Choroid plexus epithelial cell (primary cell): ENCODE measurements at regions not wholly inside any gene's neighbourhood (a gene's known extent, or its start where the extent isn't known, plus 50 kb on each side); places are given as distances from the start of the nearest gene placed in this dataset.

Experiments used
- DNase-seq: peaks from one replicate; pipeline ENCODE4 v3.0.0-alpha.2; 2010; ENCODE audit warnings: low read depth
- H3K4me3 ChIP-seq: 2 replicates; pipeline ENCODE4 v1.5.1; 2011; ENCODE audit warnings: low read depth, mild to moderate bottlenecking, control low read depth, low read length, moderate library complexity
- TF ChIP-seq, protein P1 (sequence below): conservative IDR thresholded peaks from 2 replicates; pipeline ENCODE4 v1.5.1; 2011; ENCODE audit warnings: low read depth, mild to moderate bottlenecking, control low read depth, inconsistent platforms, low read length, moderate library complexity

DNA sequence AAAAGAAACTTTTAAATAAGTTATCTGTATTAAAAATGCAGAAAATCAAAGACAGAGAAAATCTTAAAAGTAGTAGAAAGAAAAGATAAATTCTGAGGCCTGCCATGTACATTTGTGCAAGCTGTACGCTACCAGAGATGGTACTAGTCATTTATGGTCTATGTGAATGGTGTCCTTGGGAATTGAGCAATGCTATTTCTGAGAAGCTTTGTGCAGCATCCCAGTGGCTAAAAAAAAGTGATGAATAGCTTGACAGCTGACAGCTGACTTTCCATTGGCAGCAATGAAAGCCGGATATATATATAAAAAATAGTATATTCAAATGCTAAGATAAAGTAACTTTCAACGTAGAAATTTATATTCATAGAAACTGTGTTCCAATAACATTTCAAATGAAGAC lies 58.8 kb upstream of the KCTD3 start:
- DNase-seq: no peak

More for the DNA sequence above, 58.8 kb upstream of the KCTD3 start:
- TF ChIP-seq, protein P1, sequence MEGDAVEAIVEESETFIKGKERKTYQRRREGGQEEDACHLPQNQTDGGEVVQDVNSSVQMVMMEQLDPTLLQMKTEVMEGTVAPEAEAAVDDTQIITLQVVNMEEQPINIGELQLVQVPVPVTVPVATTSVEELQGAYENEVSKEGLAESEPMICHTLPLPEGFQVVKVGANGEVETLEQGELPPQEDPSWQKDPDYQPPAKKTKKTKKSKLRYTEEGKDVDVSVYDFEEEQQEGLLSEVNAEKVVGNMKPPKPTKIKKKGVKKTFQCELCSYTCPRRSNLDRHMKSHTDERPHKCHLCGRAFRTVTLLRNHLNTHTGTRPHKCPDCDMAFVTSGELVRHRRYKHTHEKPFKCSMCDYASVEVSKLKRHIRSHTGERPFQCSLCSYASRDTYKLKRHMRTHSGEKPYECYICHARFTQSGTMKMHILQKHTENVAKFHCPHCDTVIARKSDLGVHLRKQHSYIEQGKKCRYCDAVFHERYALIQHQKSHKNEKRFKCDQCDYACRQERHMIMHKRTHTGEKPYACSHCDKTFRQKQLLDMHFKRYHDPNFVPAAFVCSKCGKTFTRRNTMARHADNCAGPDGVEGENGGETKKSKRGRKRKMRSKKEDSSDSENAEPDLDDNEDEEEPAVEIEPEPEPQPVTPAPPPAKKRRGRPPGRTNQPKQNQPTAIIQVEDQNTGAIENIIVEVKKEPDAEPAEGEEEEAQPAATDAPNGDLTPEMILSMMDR: no peak
- no peak overlapping the region for H3K4me3 ChIP-seq
